GM23338 (cell line): ENCODE measurements at regions not wholly inside any gene's neighbourhood (a gene's known extent, or its start where the extent isn't known, plus 50 kb on each side); places are given as distances from the start of the nearest gene placed in this dataset.

Experiments used
- ATAC-seq: fragments of 200-7000 bp; cut with Tn5 transposase; 3 replicates; pipeline ENCODE4 v1.9.1; 2020
- DNase-seq: peaks from one replicate; pipeline ENCODE4 v3.0.0-alpha.2; 2015; ENCODE audit warnings: low spot score
- H2AFZ ChIP-seq: fragments of 200-600 bp; sonication (generic); 2 replicates; pipeline ENCODE4 v1.8.0; 2016; ENCODE audit warnings: antibody characterized with exemption, mild to moderate bottlenecking, moderate library complexity
- H3F3A ChIP-seq: fragments of 200-600 bp; sonication (generic); replicated peaks from 2 replicates; pipeline ENCODE4 v1.8.0; 2017; ENCODE audit warnings: antibody characterized with exemption, mixed run types, low read depth
- H3K27ac ChIP-seq: fragments of 200-600 bp; sonication (generic); 2 replicates; pipeline ENCODE4 v1.6.1; 2016; ENCODE audit warnings: low read depth
- H3K27me3 ChIP-seq: fragments of 200-600 bp; sonication (generic); 2 replicates; pipeline ENCODE4 v1.8.0; 2016; ENCODE audit warnings: mild to moderate bottlenecking, mixed run types, moderate library complexity; ENCODE audit not compliant: insufficient read depth
- H3K36me3 ChIP-seq: fragments of 200-600 bp; sonication (generic); 2 replicates; pipeline ENCODE4 v1.8.0; 2016; ENCODE audit warnings: mild to moderate bottlenecking; ENCODE audit not compliant: insufficient read depth
- H3K4me1 ChIP-seq: fragments of 200-600 bp; sonication (generic); 2 replicates; pipeline ENCODE4 v1.8.0; 2016; ENCODE audit warnings: mild to moderate bottlenecking, moderate library complexity; ENCODE audit not compliant: insufficient read depth
- H3K4me2 ChIP-seq: fragments of 200-600 bp; sonication (generic); 2 replicates; pipeline ENCODE4 v1.7.1; 2017; ENCODE audit warnings: mixed run types
- H3K4me3 ChIP-seq: fragments of 200-600 bp; sonication (generic); 2 replicates; pipeline ENCODE4 v1.6.1; 2016; ENCODE audit warnings: mixed run types
- H3K79me2 ChIP-seq: fragments of 200-600 bp; sonication (generic); replicated peaks from 2 replicates; pipeline ENCODE4 v1.8.0; 2017; ENCODE audit warnings: mild to moderate bottlenecking; ENCODE audit not compliant: insufficient read depth
- H3K9me2 ChIP-seq: fragments of 200-600 bp; sonication (generic); 2 replicates; pipeline ENCODE4 v1.8.0; 2017; ENCODE audit not compliant: insufficient read depth
- H4K20me1 ChIP-seq: fragments of 200-600 bp; sonication (generic); replicated peaks from 2 replicates; pipeline ENCODE4 v1.8.0; 2017; ENCODE audit warnings: mild to moderate bottlenecking; ENCODE audit not compliant: insufficient read depth
- H3K27ac Mint-ChIP-seq: 2 replicates; pipeline ENCODE4 v1.8.0; 2020; ENCODE audit warnings: inconsistent platforms, mild to moderate bottlenecking, moderate library complexity, mixed read lengths
- H3K27me3 Mint-ChIP-seq: 3 replicates; pipeline ENCODE4 v1.8.0; 2022; ENCODE audit warnings: low read depth, mild to moderate bottlenecking, moderate library complexity, mixed read lengths, inconsistent platforms; ENCODE audit not compliant: insufficient read depth, poor library complexity
- H3K36me3 Mint-ChIP-seq: 3 replicates; pipeline ENCODE4 v1.8.0; 2021; ENCODE audit warnings: low read depth, mild to moderate bottlenecking, inconsistent platforms, moderate library complexity, mixed read lengths
- H3K4me1 Mint-ChIP-seq: 3 replicates; pipeline ENCODE4 v1.8.0; 2020; ENCODE audit warnings: mild to moderate bottlenecking, inconsistent platforms, mixed read lengths
- H3K4me3 Mint-ChIP-seq: 3 replicates; pipeline ENCODE4 v1.8.0; 2021; ENCODE audit warnings: moderate library complexity, mild to moderate bottlenecking, inconsistent platforms, mixed read lengths
- H3K9me3 Mint-ChIP-seq: 3 replicates; pipeline ENCODE4 v1.8.0; 2020; ENCODE audit warnings: moderate library complexity, mild to moderate bottlenecking, inconsistent platforms, mixed read lengths
- CREB1 ChIP-seq: fragments of 250-450 bp; sonication (Bioruptor Pico); IDR thresholded peaks from 2 replicates; pipeline ENCODE4 v1.5.0; 2020; ENCODE audit warnings: low read depth, mild to moderate bottlenecking, moderate library complexity
- CTCF ChIP-seq, 2 experiments: fragments of 200-600 bp in 1 of 2; sonication (generic) in 1 of 2; conservative IDR thresholded peaks; 2 replicates each; pipeline versions ENCODE4 v1.5.1 to v1.6.1; 2016 to 2017; ENCODE audit warnings: antibody characterized with exemption in 2 of 2, low read depth in 2 of 2, mild to moderate bottlenecking in 2 of 2, moderate library complexity in 1 of 2
- JUNB ChIP-seq: IDR thresholded peaks from one replicate; pipeline ENCODE4 v1.6.1; 2016; ENCODE audit warnings: antibody characterized with exemption; ENCODE audit not compliant: unreplicated experiment
- POLR2AphosphoS5 ChIP-seq: IDR thresholded peaks from 2 replicates; pipeline ENCODE4 v1.6.1; 2016; ENCODE audit warnings: antibody characterized with exemption, low read depth
- STAT1 ChIP-seq: IDR thresholded peaks from one replicate; pipeline ENCODE4 v1.6.1; 2016; ENCODE audit warnings: antibody characterized with exemption; ENCODE audit not compliant: unreplicated experiment
- ZNF114 ChIP-seq: fragments of 250-450 bp; sonication (Bioruptor Pico); IDR thresholded peaks from 2 replicates; pipeline ENCODE4 v1.5.0; 2020; ENCODE audit warnings: mild to moderate bottlenecking, moderate library complexity
- ZNF331 ChIP-seq: fragments of 250-450 bp; sonication (Bioruptor Pico); IDR thresholded peaks from 2 replicates; pipeline ENCODE4 v1.5.0; 2020; ENCODE audit warnings: low read depth, mild to moderate bottlenecking, moderate library complexity

- ATAC-seq (no peak), DNase-seq (no peak)
- TF ChIP-seq ZNF114 (no peak), CTCF (conservative IDR thresholded peaks at IDR 0.05; ENCODE audit: low read depth in 2 of 2) (no peak)
- Mint-ChIP-seq H3K9me3 (no peaks in the 10 kb centered on the region), H3K4me1 (peaks cover 48% of the 10 kb centered on the region), H3K4me3 (no peak overlapping the region), H3K27ac (no peak overlapping the region), H3K36me3 (no peaks in the 10 kb centered on the region), H3K27me3 (no peaks in the 10 kb centered on the region)
- Histone ChIP-seq H3K9me2 (0 out of 2 replicates have a peak, but pooled peaks cover 21% of the 10 kb centered on the region), H4K20me1 (no peaks in the 10 kb centered on the region), H3K27ac (no peak overlapping the region), H3K27me3 (no peaks in the 10 kb centered on the region), H3K36me3 (no peaks in the 10 kb centered on the region), H3K4me2 (no peak overlapping the region), H3K79me2 (no peaks in the 10 kb centered on the region), H3K4me3 (no peak overlapping the region), H3K4me1 (peaks cover 46% of the 10 kb centered on the region), H2AFZ (peak overlapping the region; percentile 80), H3F3A (no peaks in the 10 kb centered on the region)
These were observed 168.4 kb upstream of the BCL6 start for GRCh38 chr3:187913617-187914033.

- H3K4me2 ChIP-seq, result no peak overlapping the region
- H3K36me3 Mint-ChIP-seq, result no peaks in the 10 kb centered on the region
- TF ChIP-seq CTCF (conservative IDR thresholded peaks at IDR 0.05; ENCODE audit: low read depth in 2 of 2), result no peak
- no peak for TF ChIP-seq JUNB
- TF ChIP-seq CREB1 (CRISPR knock-in tag), result no peak
- no peak for TF ChIP-seq POLR2AphosphoS5
- TF ChIP-seq ZNF331 (CRISPR knock-in tag), result no peak
- TF ChIP-seq STAT1, result no peak
- H3K36me3 ChIP-seq, result no peaks in the 10 kb centered on the region
- H3K4me3 Mint-ChIP-seq, result no peak overlapping the region
- H3K79me2 ChIP-seq, result no peaks in the 10 kb centered on the region
- DNase-seq (no peak), ATAC-seq (no peak)
- 0 out of 2 replicates have a peak, but pooled peaks cover 26% of the 10 kb centered on the region for H3K9me2 ChIP-seq
- H3F3A ChIP-seq, result no peaks in the 10 kb centered on the region
- no peaks in the 10 kb centered on the region for H3K27me3 Mint-ChIP-seq
- H3K9me3 Mint-ChIP-seq, result no peaks in the 10 kb centered on the region
- H3K27ac Mint-ChIP-seq, result no peak overlapping the region
- no peaks in the 10 kb centered on the region for H3K27me3 ChIP-seq
- no peak overlapping the region for H3K27ac ChIP-seq
- peaks cover 52% of the 10 kb centered on the region for H3K4me1 ChIP-seq
- H4K20me1 ChIP-seq, result no peaks in the 10 kb centered on the region
- peak overlapping the region; percentile 43 for H2AFZ ChIP-seq
- peaks cover 54% of the 10 kb centered on the region for H3K4me1 Mint-ChIP-seq
- H3K4me3 ChIP-seq, result no peak overlapping the region
These were observed 169.0 kb upstream of the BCL6 start for GRCh38 chr3:187914231-187914630.
